IMR-90 (cell line): ENCODE measurements at regions not wholly inside any gene's neighbourhood (a gene's known extent, or its start where the extent isn't known, plus 50 kb on each side); places are given as distances from the start of the nearest gene placed in this dataset.
"Not testable (repeated sequence)": the region's sequence is repeated elsewhere in the genome, so short reads cannot be mapped to it uniquely, and the experiment has no call there.

Source experiments
- BHLHE40 ChIP-seq: fragments of 150-350 bp; IDR thresholded peaks from 2 replicates; pipeline ENCODE4 v1.6.1; 2016; ENCODE audit warnings: mild to moderate bottlenecking, low read depth, low read length
- CEBPB ChIP-seq: IDR thresholded peaks from 2 replicates; pipeline ENCODE4 v1.6.1; 2012; ENCODE audit warnings: low read depth, low read length, improper control_type of control experiment
- CHD1 ChIP-seq: IDR thresholded peaks from 2 replicates; pipeline ENCODE4 v1.6.1; 2012; ENCODE audit warnings: low read depth, low read length, improper control_type of control experiment
- FOS ChIP-seq: fragments of 150-350 bp; IDR thresholded peaks from 2 replicates; pipeline ENCODE4 v1.6.1; 2016; ENCODE audit warnings: low read depth, low read length
- MAFK ChIP-seq: IDR thresholded peaks from 2 replicates; pipeline ENCODE4 v1.6.1; 2012; ENCODE audit warnings: low read depth, low read length, improper control_type of control experiment
- MAZ ChIP-seq: IDR thresholded peaks from 2 replicates; pipeline ENCODE4 v1.6.1; 2012; ENCODE audit warnings: low read depth, mild to moderate bottlenecking, low read length, improper control_type of control experiment, moderate library complexity, borderline replicate concordance
- MXI1 ChIP-seq: IDR thresholded peaks from 2 replicates; pipeline ENCODE4 v1.6.1; 2012; ENCODE audit warnings: low read depth, mild to moderate bottlenecking, low read length, moderate library complexity, borderline replicate concordance
- NFE2L2 ChIP-seq: fragments of 150-350 bp; IDR thresholded peaks from 2 replicates; pipeline ENCODE4 v1.6.1; 2016; ENCODE audit warnings: low read depth, mild to moderate bottlenecking, low read length
- POLR2A ChIP-seq: IDR thresholded peaks from 2 replicates; pipeline ENCODE4 v1.6.1; 2012; ENCODE audit warnings: mild to moderate bottlenecking, low read depth, low read length
- RAD21 ChIP-seq: IDR thresholded peaks from 2 replicates; pipeline ENCODE4 v1.6.1; 2012; ENCODE audit warnings: low read length, improper control_type of control experiment
- RCOR1 ChIP-seq: IDR thresholded peaks from 2 replicates; pipeline ENCODE4 v1.6.1; 2012; ENCODE audit warnings: mild to moderate bottlenecking, low read length, improper control_type of control experiment; ENCODE audit not compliant: insufficient replicate concordance
- RFX5 ChIP-seq: IDR thresholded peaks from 2 replicates; pipeline ENCODE4 v1.8.0; 2012; ENCODE audit warnings: low read depth, mild to moderate bottlenecking, low read length, moderate library complexity
- SMC3 ChIP-seq: fragments of 150-350 bp; IDR thresholded peaks from 2 replicates; pipeline ENCODE4 v1.6.1; 2016; ENCODE audit warnings: low read depth, mild to moderate bottlenecking, antibody characterized with exemption, low read length, moderate library complexity
- TF ChIP-seq, protein P1 (sequence below): conservative IDR thresholded peaks from 2 replicates; pipeline ENCODE4 v1.5.1; 2012; ENCODE audit warnings: mild to moderate bottlenecking, low read depth, low read length, improper control_type of control experiment

DNA sequence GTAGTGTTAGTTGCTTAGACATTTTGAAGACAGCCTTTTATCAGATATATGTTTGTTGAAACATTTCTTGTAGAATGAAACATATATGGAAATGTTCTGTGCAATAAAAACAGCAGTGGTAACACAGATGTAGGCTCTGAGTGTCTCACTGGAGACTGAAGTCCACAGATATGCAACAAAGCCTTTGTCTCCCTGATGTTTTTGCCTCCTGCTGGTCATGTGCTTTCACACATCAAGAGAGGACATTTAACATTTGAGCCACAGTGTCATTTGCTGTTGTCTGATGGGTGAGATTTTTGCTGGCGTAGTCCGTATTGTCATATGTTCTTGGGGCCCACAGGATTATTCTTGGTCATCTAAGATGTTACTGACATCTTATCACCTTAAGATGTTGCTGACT, 161.4 kb downstream of the CCDC74A start:
- not testable (repeated sequence) for TF ChIP-seq POLR2A, MAZ, RCOR1, RFX5, MAFK, CHD1, CEBPB, FOS, SMC3, RAD21, BHLHE40, MXI1, NFE2L2
- TF ChIP-seq, protein P1, sequence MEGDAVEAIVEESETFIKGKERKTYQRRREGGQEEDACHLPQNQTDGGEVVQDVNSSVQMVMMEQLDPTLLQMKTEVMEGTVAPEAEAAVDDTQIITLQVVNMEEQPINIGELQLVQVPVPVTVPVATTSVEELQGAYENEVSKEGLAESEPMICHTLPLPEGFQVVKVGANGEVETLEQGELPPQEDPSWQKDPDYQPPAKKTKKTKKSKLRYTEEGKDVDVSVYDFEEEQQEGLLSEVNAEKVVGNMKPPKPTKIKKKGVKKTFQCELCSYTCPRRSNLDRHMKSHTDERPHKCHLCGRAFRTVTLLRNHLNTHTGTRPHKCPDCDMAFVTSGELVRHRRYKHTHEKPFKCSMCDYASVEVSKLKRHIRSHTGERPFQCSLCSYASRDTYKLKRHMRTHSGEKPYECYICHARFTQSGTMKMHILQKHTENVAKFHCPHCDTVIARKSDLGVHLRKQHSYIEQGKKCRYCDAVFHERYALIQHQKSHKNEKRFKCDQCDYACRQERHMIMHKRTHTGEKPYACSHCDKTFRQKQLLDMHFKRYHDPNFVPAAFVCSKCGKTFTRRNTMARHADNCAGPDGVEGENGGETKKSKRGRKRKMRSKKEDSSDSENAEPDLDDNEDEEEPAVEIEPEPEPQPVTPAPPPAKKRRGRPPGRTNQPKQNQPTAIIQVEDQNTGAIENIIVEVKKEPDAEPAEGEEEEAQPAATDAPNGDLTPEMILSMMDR, result not testable (repeated sequence)
